ENCODE measurements at regions not wholly inside any gene's neighbourhood (a gene's known extent, or its start where the extent isn't known, plus 50 kb on each side); places are given as distances from the start of the nearest gene placed in this dataset.

GRCh38 chr17:79349506-79350400 is 261.1 kb downstream of the RBFOX3 start:
- TF ChIP-seq POLR2A (IDR thresholded peaks at IDR 0.05) (no peak), CTCF (IDR thresholded peaks at IDR 0.05) (no peak)
